ENCODE measurements at regions not wholly inside any gene's neighbourhood (a gene's known extent, or its start where the extent isn't known, plus 50 kb on each side); places are given as distances from the start of the nearest gene placed in this dataset.
A peak's percentile ranks its signal among the peaks of the same experiment; 100 is the strongest.
"Not testable (repeated sequence)": the region's sequence is repeated elsewhere in the genome, so short reads cannot be mapped to it uniquely, and the experiment has no call there.

DNA sequence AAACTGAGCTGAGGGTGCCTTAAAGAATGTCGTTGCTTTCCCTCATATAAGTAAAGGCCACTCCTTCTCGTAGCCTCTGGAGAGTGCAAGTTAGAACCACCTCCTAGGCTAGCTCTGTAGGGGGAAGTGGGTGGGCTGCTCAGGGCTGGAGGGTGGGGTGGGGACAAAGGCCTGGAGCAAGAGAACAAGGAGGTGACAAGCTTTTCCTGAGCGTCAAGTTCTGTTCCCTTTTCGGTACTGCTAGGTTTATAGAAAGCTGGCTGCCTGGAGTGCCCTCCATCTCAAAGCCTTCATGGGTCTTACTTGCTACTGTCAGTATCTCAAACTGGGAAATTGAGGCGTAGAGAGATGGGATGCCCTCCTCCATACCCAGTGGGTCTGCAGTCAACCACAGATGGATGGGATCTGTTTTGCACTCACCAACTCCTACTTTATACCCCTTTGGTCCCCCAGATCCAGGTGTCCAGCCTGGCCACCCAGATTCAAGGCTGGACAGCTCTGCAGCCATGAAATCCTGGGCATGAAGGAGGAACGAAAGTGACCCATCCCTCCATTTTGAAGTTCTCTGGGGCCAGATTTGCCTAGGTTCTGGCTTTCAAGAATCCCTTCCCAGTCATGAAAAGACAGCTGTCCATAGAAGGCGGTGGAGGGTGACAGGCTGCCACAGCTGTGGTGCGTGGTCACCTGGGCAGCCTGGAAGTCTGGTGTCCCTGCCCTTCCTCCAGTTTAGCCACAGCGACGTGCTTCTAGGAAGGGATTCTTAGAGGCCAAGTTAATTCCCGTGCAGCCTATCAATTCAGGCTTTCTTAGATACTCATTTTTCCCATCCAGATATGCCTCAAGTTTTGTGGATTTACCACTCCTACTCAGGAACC is 117.8 kb downstream of the CRLF3 start:
- H3K27ac ChIP-seq, result peak overlapping the region; percentile 96

DNA sequence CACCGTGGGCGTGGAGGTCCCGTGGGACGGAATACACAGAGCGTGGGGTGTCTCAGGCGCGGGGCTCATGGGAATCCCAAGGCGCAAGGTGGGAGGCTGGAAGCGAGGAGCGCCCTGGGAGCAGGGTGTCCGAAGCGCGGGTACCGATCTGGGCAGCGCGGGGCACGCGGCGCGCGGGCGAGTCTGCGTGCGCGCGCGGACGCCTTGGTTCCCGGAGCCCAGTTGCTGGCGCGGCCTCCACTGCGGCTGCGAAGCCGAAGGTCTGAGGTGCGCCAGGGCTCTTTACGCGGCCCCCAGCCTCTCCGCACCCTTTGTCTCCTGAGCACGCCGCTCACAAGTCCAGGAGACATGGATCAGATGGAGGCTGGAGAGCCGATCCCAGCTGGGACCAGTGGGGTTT is 118.5 kb downstream of the CRLF3 start:
- H3K27ac ChIP-seq, result not testable (repeated sequence)

DNA sequence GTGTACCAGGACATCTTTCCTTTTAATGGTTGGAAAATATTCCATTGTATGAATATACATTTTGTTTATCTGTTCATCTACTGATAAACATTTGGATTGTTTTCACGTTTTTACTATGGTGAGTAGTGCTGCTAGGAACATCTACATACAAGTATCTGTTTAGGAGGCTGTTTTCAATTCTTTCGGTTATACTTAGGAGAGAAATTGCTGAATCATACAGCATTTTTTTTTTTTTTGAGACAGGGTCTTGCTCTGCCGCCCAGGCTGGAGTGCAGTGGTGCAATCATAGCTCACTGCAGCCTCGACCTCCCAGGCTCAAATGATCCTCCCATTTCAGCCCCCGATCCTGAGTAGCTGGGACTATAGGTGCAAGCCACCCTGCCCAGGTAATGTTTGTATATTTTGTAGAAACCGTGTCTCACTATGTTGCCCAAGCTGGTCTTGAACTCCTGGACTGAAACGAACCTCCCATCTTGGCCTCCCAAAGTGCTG is 122.9 kb downstream of the CRLF3 start:
- H3K27ac ChIP-seq, result no peak overlapping the region
- TF ChIP-seq, protein P1, sequence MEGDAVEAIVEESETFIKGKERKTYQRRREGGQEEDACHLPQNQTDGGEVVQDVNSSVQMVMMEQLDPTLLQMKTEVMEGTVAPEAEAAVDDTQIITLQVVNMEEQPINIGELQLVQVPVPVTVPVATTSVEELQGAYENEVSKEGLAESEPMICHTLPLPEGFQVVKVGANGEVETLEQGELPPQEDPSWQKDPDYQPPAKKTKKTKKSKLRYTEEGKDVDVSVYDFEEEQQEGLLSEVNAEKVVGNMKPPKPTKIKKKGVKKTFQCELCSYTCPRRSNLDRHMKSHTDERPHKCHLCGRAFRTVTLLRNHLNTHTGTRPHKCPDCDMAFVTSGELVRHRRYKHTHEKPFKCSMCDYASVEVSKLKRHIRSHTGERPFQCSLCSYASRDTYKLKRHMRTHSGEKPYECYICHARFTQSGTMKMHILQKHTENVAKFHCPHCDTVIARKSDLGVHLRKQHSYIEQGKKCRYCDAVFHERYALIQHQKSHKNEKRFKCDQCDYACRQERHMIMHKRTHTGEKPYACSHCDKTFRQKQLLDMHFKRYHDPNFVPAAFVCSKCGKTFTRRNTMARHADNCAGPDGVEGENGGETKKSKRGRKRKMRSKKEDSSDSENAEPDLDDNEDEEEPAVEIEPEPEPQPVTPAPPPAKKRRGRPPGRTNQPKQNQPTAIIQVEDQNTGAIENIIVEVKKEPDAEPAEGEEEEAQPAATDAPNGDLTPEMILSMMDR (conservative IDR thresholded peaks at IDR 0.05), result no peak

DNA sequence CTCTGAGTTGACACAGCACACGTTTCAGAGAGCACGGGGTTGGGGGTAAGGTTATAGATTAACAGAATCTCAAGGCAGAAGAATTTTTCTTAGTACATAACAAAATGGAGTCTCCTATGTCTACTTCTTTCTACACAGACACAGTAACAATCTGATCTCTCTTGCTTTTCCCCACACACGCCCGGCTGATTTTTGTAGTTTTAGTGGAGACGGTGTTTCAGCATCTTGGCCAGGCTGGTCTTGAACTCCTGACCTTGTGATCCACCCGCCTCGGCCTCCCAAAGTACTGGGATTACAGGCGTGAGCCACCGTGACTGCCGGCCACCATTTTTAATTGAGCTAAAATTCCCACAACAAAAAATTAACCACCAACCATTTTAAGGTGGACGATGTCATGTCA is 123.7 kb downstream of the CRLF3 start:
- not testable (repeated sequence) for H3K27ac ChIP-seq

DNA sequence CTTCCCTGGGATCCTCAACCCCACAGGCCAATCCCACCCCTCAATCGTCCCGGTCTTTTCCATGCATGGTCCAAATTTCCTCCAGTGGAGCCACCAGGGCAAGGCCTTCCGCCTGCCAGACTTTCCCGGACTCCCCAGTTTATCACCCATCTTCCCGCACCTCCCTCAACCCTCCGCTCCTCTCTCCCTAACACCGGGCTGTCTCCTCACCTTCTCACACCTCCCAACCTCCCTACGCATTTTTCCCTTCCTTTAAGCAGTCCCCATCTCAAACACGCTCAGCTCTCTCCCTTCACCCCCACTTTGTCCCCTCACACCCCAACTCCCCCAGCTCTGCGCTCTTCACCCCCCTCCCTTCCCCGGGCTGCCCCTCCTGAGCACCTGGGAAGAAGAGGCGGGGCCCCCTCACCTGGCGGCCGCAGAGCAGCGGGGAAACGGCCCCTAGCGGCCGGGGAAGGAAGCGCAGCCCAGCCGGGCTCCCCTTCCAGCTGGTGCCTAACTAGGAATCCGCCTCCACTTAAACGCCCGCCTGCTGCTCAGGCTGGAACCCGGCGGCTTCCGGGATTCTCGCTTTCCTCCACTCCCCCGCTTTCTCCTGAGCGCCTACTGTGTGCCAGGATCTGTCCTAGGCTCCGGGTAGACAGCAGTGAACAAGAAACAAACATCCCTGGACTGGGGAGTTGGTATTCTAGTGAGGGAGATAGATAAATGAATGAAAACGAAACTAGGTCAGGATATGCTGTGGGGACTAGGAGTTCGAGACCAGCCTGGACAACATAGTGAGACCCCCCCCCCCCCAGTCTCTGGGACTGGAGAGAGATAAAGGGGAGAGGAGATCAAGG is 126.7 kb downstream of the CRLF3 start:
- TF ChIP-seq, protein P1 (conservative IDR thresholded peaks at IDR 0.05), result peak; percentile 99

DNA sequence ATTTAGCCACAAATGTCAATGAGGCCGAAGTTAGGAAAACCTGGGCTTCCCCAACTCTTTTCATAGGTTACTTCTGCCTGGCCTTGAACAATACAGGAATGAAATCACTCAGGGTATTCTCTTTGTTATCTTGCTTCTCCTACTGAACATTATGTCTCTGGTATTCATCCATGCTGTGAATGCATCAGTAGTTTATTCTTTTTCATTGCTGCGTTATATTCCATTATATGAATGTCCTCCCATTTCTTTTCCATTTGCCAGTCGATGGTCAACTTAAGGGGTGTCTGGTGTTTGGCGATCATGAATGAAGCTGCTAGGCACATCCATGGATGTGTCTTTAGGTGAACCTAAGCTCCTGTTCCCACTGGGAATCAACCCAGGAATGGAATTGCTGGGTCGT is 128.3 kb downstream of the CRLF3 start:
- no peak overlapping the region for H3K27ac ChIP-seq
- TF ChIP-seq, protein P1 (conservative IDR thresholded peaks at IDR 0.05), result no peak

More for the DNA sequence above, 126.7 kb downstream of the CRLF3 start:
- H3K27ac ChIP-seq, result not testable (repeated sequence)

DNA sequence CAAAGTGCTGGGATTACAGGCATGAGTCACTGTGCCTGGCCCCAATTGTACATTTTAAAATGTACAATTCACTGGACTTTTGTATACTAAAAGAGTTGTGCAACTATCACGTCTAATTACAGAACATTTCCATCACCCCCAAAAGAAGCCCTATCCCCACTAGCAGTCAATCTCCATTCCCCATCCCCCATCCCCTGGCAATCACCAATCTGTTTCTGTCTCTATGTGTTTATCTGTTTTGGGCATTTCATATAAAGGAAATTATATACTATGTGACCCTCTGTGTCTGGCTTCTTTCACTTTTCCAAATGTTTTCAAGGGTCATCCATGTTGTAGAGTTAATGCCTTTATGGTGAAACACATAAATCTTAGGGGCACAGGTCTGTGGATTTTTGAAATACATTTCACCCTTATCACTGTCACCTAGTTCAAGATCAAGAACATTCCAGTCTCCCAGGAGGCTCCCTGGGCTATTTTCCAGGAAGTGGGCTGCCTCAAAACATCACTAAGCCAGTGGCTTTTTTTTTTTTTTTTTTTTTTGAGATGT is 129.2 kb downstream of the CRLF3 start:
- H3K27ac ChIP-seq, result not testable (repeated sequence)

DNA sequence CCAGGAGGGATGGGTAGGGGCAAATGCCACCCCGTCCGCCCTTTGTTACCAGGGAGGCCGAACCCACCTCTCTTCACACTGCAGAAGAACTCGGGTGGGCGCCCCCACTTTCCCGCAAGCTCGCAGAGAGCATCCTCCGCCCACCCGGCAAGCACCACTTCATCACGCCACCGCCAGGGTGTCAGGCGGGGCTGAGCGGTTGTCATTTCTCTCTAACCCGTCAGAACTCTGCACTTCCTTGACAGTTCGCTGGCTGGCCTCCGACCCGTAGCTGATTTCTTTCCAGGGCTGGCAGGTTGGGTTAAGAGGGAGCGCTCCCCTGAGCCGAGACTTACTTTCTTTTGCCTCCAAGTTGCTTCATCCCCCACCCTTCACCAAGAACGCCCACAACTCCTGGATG is 130.7 kb downstream of the CRLF3 start:
- TF ChIP-seq, protein P1 (conservative IDR thresholded peaks at IDR 0.05), result peak; percentile 41
- H3K27ac ChIP-seq, result not testable (repeated sequence)

DNA sequence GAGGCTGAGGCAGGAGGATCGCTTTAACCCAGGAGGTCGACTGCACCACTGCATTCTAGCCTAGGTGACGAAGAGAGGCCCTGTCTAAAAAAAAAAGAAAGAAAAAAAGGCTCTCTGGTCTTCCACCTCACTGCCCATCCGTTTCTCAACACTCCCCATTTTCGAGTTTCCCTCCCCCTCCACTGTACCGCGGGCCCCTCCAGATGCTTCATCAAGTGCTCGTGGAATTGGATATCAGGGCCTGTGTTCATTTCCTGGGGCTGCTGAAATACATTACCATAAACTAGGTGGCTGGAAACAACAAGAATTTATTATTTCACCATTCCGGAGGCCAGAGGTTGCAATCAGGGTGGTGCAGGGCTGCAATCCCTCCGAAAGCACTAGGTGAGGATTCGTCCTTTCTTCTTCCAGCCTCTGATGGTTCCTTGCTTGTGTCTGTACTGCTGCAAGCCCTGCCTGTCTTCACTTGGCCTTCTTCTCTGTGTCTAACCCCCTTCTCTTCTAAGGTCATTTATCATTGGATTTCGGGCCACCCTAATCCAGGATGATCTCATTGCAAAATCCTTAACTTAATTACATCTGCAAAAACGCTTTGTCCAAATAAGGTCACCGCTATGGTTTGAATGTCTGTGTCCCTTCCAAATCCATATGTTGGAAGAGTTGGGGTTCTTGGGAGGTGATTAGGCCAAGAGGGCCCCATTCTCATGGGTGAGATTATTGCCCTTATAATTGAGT is 135.1 kb downstream of the CRLF3 start:
- not testable (repeated sequence) for H3K27ac ChIP-seq

DNA sequence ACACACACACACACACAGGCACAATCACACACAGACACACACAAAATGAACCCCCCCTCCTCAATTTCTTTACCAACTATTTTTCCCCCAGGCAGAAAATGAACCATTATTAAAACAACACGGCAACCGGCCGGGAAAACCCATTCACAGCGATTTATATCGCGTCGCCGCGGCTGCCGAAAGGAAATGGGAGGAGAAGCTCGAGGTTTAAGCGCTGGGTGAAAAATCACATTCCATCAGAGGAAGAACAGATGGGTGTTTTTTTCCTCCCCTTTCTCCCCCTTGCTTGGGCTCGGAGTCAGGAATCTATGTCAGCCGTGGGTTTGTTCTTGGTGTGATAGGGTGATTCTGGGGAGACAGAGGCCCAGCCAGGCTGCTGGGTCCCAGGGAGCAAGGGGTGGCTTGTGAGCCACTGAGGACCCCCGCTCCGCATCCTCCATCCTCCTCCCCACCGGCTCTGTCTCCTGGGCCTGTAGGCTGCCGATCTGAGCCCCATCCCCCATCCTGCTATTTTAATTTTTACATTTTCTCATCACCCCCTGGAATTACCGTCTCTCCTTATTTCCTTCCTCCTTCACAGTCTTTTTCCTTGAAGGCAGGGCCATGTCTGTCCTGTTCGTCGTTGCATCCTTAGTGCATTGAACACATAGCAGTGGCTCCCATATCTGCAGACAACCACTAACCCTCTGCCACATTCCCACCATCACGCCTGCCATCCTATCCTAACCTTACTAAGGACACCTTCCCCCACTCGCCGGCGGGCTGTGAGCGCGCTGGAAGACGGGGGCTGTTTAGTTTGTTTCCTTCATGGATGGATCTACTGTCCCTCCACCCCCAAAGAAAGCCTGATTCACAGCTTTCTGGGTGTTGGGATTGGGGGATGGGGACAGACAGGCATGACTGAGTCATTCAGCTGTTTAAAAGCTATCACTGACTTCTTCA is 137.7 kb downstream of the CRLF3 start:
- H3K27ac ChIP-seq, result not testable (repeated sequence)

DNA sequence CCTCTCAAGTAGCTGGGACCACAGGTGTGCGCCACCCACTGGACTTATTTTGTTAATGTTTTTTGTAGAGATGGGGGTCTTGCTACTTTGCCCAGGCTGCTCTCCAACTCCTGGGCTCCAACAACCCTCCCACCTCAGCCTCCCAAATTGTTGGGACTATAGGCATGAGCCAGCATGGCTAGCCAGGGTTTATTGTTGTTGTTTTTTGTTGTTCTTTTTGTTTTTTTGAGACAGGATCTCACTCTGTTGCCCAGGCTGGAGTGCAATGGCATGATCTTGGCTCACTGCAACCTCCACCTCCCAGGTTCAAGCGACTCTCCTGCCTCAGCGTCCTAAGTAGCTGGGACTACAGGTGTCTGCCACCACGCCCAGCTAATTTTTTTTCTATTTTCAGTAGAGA is 142.2 kb downstream of the CRLF3 start:
- H3K27ac ChIP-seq, result not testable (repeated sequence)

DNA sequence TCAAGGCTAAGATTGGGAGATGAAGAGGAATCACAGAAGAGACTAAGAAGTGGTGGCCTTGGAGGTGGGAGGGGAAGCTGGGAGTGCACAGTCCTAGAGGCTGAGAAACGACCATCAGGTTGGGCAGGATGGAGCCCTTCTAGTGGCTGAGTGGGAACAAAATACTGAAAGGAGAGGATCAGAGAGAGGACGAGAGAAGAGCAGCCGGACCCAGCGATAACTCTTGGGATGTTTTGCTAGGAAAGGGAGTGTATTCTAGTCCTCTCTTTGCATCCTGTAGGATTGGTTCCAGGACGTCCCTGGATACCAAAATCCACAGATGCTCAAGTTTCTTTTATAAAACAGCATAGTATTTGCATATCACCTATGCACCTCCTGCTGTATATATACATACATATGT is 143.8 kb downstream of the CRLF3 start:
- H3K27ac ChIP-seq, result not testable (repeated sequence)
